Neural cell (in vitro differentiated cells): ENCODE measurements at regions not wholly inside any gene's neighbourhood (a gene's known extent, or its start where the extent isn't known, plus 50 kb on each side); places are given as distances from the start of the nearest gene placed in this dataset.

Source experiments
- H2AFZ ChIP-seq: fragments of 200-600, 300-800 bp; sonication (generic), shearing (Covaris generic); 2 replicates; pipeline ENCODE4 v1.6.0; 2014; ENCODE audit warnings: low read depth, mild to moderate bottlenecking, antibody characterized with exemption, low read length, moderate library complexity
- H3F3A ChIP-seq: fragments of 200-600 bp; shearing (Covaris generic); 2 replicates; pipeline ENCODE4 v1.6.1; 2016; ENCODE audit warnings: mild to moderate bottlenecking, moderate library complexity, mixed read lengths, antibody characterized with exemption, low read length; ENCODE audit not compliant: insufficient read depth, poor library complexity, severe bottlenecking
- H3K27ac ChIP-seq: fragments of 200-600, 300-800 bp; sonication (generic), shearing (Covaris generic); 2 replicates; pipeline ENCODE4 v1.5.1; 2014; ENCODE audit warnings: mild to moderate bottlenecking, low read length, moderate library complexity
- H3K27me3 ChIP-seq: fragments of 300-800, 200-600 bp; sonication (generic), shearing (Covaris generic); 2 replicates; pipeline ENCODE4 v1.6.0; 2014; ENCODE audit warnings: mild to moderate bottlenecking, low read depth, low read length, moderate library complexity; ENCODE audit not compliant: insufficient read depth
- H3K36me3 ChIP-seq: fragments of 300-800, 200-600 bp; sonication (generic), shearing (Covaris generic); 2 replicates; pipeline ENCODE4 v1.5.1; 2014; ENCODE audit warnings: mild to moderate bottlenecking, antibody characterized with exemption, low read length, moderate library complexity; ENCODE audit not compliant: insufficient read depth
- H3K4me2 ChIP-seq: fragments of 300-800, 200-600 bp; sonication (generic), shearing (Covaris generic); 2 replicates; pipeline ENCODE4 v1.6.0; 2014; ENCODE audit warnings: mild to moderate bottlenecking, low read length
- H3K4me3 ChIP-seq: fragments of 300-800, 200-600 bp; sonication (generic), shearing (Covaris generic); 2 replicates; pipeline ENCODE4 v1.5.1; 2014; ENCODE audit warnings: mild to moderate bottlenecking, low read length, moderate library complexity
- H3K79me2 ChIP-seq: fragments of 200-600 bp; shearing (Covaris generic); replicated peaks from 2 replicates; pipeline ENCODE4 v1.6.0; 2014; ENCODE audit warnings: mild to moderate bottlenecking, low read length, moderate library complexity; ENCODE audit not compliant: insufficient read depth
- H3K9ac ChIP-seq: fragments of 300-800, 200-600 bp; sonication (generic), shearing (Covaris generic); 2 replicates; pipeline ENCODE4 v1.6.1; 2016; ENCODE audit warnings: mild to moderate bottlenecking, low read length, mixed read lengths
- H3K9me2 ChIP-seq: fragments of 200-600 bp; shearing (Covaris generic); 2 replicates; pipeline ENCODE4 v1.6.1; 2016; ENCODE audit warnings: mild to moderate bottlenecking, low read length, mixed read lengths; ENCODE audit not compliant: insufficient read depth
- H3K9me3 ChIP-seq: fragments of 200-600, 300-800 bp; sonication (generic), shearing (Covaris generic); 2 replicates; pipeline ENCODE4 v1.6.1; 2016; ENCODE audit warnings: mild to moderate bottlenecking, mixed run types, low read length, moderate library complexity, mixed read lengths
- H4K20me1 ChIP-seq: fragments of 200-600 bp; shearing (Covaris generic); 2 replicates; pipeline ENCODE4 v1.6.1; 2016; ENCODE audit warnings: mild to moderate bottlenecking, mixed run types; ENCODE audit not compliant: insufficient read depth
- EP300 ChIP-seq: fragments of 450-650 bp; conservative IDR thresholded peaks from 2 replicates; pipeline ENCODE4 v1.6.1; 2014; ENCODE audit warnings: antibody characterized with exemption, mild to moderate bottlenecking, moderate library complexity; ENCODE audit not compliant: poor library complexity, severe bottlenecking
- EZH2 ChIP-seq: fragments of 200-600, 300-800 bp; shearing (Covaris generic), sonication (generic); IDR thresholded peaks from 2 replicates; pipeline ENCODE4 v1.6.1; 2014; ENCODE audit warnings: antibody characterized with exemption, low read length, borderline replicate concordance, mild to moderate bottlenecking; ENCODE audit not compliant: insufficient read depth, poor library complexity, severe bottlenecking
- MXI1 ChIP-seq: fragments of 450-650 bp; conservative IDR thresholded peaks from 2 replicates; pipeline ENCODE4 v1.6.1; 2014; ENCODE audit warnings: antibody characterized with exemption, mild to moderate bottlenecking; ENCODE audit not compliant: poor library complexity, severe bottlenecking
- POLR2AphosphoS5 ChIP-seq: IDR thresholded peaks from 2 replicates; pipeline ENCODE4 v1.6.1; 2012
- RAD21 ChIP-seq: fragments of 450-650 bp; conservative IDR thresholded peaks from 2 replicates; pipeline ENCODE4 v1.6.1; 2014; ENCODE audit warnings: antibody characterized with exemption, mild to moderate bottlenecking, moderate library complexity
- SMC3 ChIP-seq: fragments of 450-650 bp; conservative IDR thresholded peaks from 2 replicates; pipeline ENCODE4 v1.6.1; 2014; ENCODE audit warnings: antibody characterized with exemption, mild to moderate bottlenecking, moderate library complexity; ENCODE audit not compliant: poor library complexity
- TAF1 ChIP-seq: IDR thresholded peaks from 2 replicates; pipeline ENCODE4 v1.6.1; 2012; ENCODE audit warnings: low read depth
- TF ChIP-seq, protein P1 (sequence below): fragments of 450-650 bp; IDR thresholded peaks from 2 replicates; pipeline ENCODE4 v1.5.1; 2014; ENCODE audit warnings: antibody characterized with exemption, mild to moderate bottlenecking, moderate library complexity; ENCODE audit not compliant: poor library complexity, severe bottlenecking
- TF ChIP-seq, protein P2 (sequence below): IDR thresholded peaks from 2 replicates; pipeline ENCODE4 v1.6.1; 2012; ENCODE audit warnings: borderline replicate concordance

DNA sequence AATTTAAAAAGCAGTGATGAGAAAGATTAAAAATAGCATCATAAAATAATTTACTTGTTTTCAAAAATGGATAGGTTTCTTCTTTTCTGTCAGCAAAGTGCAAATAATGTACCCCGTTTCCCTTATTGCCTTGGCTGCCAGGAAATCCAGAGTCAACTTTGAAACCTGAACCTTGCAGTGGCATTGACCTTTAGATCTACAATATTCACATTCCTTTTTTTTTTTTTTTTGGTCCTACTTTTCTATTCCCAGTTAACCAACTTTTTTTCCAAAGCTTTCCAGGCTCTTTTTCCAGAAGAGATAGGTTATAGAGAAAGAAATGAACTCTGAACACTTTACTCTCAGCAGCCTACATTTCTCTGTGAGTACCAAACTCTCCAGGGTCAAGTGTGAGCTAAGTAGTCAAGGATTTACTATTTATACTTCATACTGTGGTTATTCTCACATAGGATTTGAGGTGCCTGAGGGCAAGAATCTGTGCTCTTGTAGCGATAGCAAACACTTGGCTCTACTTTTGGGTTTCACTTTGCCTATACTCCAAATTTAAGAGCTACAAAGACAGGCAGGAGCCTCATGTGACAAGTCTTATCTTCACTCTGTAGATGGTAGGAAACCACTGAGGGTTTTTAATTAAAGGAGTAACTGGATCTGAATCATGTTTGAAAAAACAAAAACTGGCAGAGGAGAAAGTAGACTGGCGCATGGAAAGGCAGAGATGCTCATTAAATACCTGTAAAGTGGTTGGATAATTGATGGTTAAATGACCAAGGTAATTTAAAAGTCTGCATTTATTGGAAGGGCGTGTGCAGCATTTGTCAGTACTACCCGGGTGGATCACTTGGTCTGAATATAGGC, 63.2 kb upstream of the TMEM17 start:
- Histone ChIP-seq H2AFZ (no peak overlapping the region), H3K9ac (no peak overlapping the region), H3K79me2 (no peaks in the 10 kb centered on the region), H3K27ac (no peak overlapping the region), H3K9me3 (no peaks in the 10 kb centered on the region), H4K20me1 (no peaks in the 10 kb centered on the region), H3K4me3 (no peak overlapping the region), H3K27me3 (peaks cover 9% of the 10 kb centered on the region), H3K9me2 (no peaks in the 10 kb centered on the region), H3K4me2 (no peak overlapping the region), H3F3A (no peaks in the 10 kb centered on the region), H3K36me3 (no peaks in the 10 kb centered on the region)
- TF ChIP-seq MXI1 (no peak), TAF1 (no peak), POLR2AphosphoS5 (no peak), EP300 (no peak), EZH2 (no peak), SMC3 (no peak), RAD21 (no peak)
- TF ChIP-seq, protein P1, sequence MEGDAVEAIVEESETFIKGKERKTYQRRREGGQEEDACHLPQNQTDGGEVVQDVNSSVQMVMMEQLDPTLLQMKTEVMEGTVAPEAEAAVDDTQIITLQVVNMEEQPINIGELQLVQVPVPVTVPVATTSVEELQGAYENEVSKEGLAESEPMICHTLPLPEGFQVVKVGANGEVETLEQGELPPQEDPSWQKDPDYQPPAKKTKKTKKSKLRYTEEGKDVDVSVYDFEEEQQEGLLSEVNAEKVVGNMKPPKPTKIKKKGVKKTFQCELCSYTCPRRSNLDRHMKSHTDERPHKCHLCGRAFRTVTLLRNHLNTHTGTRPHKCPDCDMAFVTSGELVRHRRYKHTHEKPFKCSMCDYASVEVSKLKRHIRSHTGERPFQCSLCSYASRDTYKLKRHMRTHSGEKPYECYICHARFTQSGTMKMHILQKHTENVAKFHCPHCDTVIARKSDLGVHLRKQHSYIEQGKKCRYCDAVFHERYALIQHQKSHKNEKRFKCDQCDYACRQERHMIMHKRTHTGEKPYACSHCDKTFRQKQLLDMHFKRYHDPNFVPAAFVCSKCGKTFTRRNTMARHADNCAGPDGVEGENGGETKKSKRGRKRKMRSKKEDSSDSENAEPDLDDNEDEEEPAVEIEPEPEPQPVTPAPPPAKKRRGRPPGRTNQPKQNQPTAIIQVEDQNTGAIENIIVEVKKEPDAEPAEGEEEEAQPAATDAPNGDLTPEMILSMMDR: no peak
- TF ChIP-seq, protein P2, sequence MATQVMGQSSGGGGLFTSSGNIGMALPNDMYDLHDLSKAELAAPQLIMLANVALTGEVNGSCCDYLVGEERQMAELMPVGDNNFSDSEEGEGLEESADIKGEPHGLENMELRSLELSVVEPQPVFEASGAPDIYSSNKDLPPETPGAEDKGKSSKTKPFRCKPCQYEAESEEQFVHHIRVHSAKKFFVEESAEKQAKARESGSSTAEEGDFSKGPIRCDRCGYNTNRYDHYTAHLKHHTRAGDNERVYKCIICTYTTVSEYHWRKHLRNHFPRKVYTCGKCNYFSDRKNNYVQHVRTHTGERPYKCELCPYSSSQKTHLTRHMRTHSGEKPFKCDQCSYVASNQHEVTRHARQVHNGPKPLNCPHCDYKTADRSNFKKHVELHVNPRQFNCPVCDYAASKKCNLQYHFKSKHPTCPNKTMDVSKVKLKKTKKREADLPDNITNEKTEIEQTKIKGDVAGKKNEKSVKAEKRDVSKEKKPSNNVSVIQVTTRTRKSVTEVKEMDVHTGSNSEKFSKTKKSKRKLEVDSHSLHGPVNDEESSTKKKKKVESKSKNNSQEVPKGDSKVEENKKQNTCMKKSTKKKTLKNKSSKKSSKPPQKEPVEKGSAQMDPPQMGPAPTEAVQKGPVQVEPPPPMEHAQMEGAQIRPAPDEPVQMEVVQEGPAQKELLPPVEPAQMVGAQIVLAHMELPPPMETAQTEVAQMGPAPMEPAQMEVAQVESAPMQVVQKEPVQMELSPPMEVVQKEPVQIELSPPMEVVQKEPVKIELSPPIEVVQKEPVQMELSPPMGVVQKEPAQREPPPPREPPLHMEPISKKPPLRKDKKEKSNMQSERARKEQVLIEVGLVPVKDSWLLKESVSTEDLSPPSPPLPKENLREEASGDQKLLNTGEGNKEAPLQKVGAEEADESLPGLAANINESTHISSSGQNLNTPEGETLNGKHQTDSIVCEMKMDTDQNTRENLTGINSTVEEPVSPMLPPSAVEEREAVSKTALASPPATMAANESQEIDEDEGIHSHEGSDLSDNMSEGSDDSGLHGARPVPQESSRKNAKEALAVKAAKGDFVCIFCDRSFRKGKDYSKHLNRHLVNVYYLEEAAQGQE: no peak

DNA sequence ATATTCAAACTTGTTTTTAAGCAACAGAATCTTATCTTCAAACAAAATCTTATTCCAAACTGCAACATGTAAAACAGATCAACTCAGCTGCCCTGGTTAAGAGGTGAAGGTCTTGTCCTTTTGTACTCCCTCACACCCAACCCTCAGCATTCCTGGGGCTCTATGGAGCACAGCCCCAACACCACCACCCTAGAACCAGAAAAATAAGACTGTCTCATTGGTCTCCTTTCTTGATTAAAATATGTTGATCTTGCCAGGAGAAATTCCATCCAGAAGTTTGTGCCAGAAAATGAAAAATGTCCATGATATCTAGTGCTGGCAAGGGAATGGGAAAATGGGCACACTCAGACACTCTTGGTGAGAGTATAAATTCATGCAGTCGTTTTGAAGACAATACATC, 62.1 kb upstream of the TMEM17 start:
- H3K9me2 ChIP-seq: no peaks in the 10 kb centered on the region
- no peak overlapping the region for H3K27ac ChIP-seq
- no peaks in the 10 kb centered on the region for H4K20me1 ChIP-seq
- no peaks in the 10 kb centered on the region for H3K36me3 ChIP-seq
- no peak for TF ChIP-seq TAF1
- no peak for TF ChIP-seq SMC3
- TF ChIP-seq, protein P1: no peak
- no peak for TF ChIP-seq RAD21
- TF ChIP-seq, protein P2: no peak
- TF ChIP-seq EP300: no peak
- TF ChIP-seq MXI1: no peak
- TF ChIP-seq POLR2AphosphoS5: no peak
- TF ChIP-seq EZH2: no peak
- no peak overlapping the region for H3K4me3 ChIP-seq
- no peak overlapping the region for H3K9ac ChIP-seq
- no peaks in the 10 kb centered on the region for H3F3A ChIP-seq
- no peaks in the 10 kb centered on the region for H3K79me2 ChIP-seq
- no peak overlapping the region for H2AFZ ChIP-seq
- no peaks in the 10 kb centered on the region for H3K9me3 ChIP-seq
- no peak overlapping the region for H3K4me2 ChIP-seq
- H3K27me3 ChIP-seq: peaks cover 9% of the 10 kb centered on the region
